ENCODE measurements at regions not wholly inside any gene's neighbourhood (a gene's known extent, or its start where the extent isn't known, plus 50 kb on each side); places are given as distances from the start of the nearest gene placed in this dataset.
A peak's percentile ranks its signal among the peaks of the same experiment; 100 is the strongest.

DNA sequence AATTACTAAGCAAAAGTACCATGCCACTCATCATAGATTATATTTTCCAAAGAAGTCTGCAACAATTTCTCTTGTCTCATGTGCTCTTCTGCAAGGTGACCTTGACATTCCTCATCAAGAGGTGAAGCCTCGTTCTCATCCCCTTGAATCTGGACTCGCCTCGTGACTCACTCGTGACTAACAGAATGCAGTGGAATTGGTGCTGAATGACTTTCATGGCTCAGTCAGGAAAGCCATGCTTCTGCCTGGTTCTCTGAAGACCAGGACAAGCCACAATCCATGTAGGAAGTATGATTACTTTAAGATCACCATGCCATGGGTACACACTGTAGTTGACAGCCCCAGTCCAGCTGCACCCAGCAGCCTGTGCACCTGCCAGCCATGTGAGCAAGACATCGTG lies 335.8 kb downstream of the GADD45G start:
- intact Hi-C loops (cut with DNase I), result no loop called here
- WGBS, 2 donors, result 70 to 77% methylated on average over 5 of the region's 5 CpGs
- peaks cover 0 to 15% (median 0%) of the 10 kb centered on the region in 9 donors for H3K4me1 ChIP-seq

DNA sequence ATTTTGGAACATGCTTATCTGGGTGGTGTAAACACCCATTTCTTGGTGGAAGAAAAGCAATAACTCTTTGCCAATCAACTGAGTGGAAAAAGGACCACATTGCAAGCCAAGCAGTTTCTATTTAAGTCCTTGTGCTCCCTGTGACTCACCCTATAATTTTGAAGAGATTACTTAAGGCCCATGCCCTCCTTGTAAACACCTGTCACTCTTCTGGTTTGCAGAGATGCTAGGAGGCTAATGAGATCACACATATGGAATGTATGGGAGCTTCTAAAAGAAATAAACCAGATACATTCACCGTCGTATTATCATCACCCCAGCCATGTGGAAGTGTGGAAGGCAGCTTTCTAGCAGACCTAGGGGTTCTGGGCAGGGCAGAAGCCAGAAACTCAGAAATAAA lies 337.1 kb downstream of the GADD45G start:
- H3K27me3 ChIP-seq, result peaks cover 0 to 9% (median 0%) of the 10 kb centered on the region in 7 donors
- H3K27ac ChIP-seq, result peak overlapping the region in 1 of 10 donors; percentile 37
- no peaks in the 10 kb centered on the region for H3K36me3 ChIP-seq
- intact Hi-C loops (cut with DNase I), result no loop called here
- H3K4me3 ChIP-seq, result no peak overlapping the region
- peak; percentile 33 to 94 (median 74) for ATAC-seq
- peaks cover 0 to 15% (median 0%) of the 10 kb centered on the region in 9 donors for H3K4me1 ChIP-seq
- TF ChIP-seq, protein P1, sequence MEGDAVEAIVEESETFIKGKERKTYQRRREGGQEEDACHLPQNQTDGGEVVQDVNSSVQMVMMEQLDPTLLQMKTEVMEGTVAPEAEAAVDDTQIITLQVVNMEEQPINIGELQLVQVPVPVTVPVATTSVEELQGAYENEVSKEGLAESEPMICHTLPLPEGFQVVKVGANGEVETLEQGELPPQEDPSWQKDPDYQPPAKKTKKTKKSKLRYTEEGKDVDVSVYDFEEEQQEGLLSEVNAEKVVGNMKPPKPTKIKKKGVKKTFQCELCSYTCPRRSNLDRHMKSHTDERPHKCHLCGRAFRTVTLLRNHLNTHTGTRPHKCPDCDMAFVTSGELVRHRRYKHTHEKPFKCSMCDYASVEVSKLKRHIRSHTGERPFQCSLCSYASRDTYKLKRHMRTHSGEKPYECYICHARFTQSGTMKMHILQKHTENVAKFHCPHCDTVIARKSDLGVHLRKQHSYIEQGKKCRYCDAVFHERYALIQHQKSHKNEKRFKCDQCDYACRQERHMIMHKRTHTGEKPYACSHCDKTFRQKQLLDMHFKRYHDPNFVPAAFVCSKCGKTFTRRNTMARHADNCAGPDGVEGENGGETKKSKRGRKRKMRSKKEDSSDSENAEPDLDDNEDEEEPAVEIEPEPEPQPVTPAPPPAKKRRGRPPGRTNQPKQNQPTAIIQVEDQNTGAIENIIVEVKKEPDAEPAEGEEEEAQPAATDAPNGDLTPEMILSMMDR (IDR thresholded peaks at IDR 0.05), result no peak
- 44 to 53% methylated on average over 2 of the region's 2 CpGs for WGBS, 2 donors
- no peak for DNase-seq
- no peaks in the 10 kb centered on the region for H3K9me3 ChIP-seq

More for the DNA sequence above, 335.8 kb downstream of the GADD45G start:
- no peaks in the 10 kb centered on the region for H3K36me3 ChIP-seq
- no peaks in the 10 kb centered on the region for H3K9me3 ChIP-seq
- DNase-seq (no peak), ATAC-seq (no peak)
- no peak overlapping the region for H3K4me3 ChIP-seq
- no peak overlapping the region for H3K27ac ChIP-seq
- peaks cover 0 to 9% (median 0%) of the 10 kb centered on the region in 7 donors for H3K27me3 ChIP-seq
- TF ChIP-seq, protein P1 (IDR thresholded peaks at IDR 0.05), result no peak

DNA sequence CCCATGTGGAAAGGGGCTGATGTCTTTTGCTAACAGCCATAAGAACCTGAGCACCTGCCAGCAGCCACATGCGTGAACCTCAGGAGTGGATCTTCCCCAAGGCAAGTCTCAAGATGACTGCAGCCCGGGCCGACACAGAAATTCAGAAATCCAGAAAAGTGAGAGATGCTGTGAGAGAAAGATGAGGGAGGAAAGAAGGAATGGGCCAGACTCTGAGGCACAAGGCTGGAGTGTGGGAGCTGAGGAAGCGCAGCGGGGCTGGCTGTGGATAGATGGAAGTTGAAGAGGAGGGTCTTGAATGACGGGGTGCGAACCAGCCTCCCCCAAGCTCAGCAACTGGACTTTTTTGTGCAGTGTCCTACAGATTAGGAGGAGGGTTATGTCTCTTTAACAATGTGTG lies 337.8 kb downstream of the GADD45G start:
- no peak overlapping the region for H3K4me3 ChIP-seq
- no peaks in the 10 kb centered on the region for H3K36me3 ChIP-seq
- DNase-seq (no peak), ATAC-seq (no peak)
- H3K27me3 ChIP-seq, result peaks cover 0 to 9% (median 0%) of the 10 kb centered on the region in 7 donors
- H3K27ac ChIP-seq, result no peak overlapping the region
- no peaks in the 10 kb centered on the region for H3K9me3 ChIP-seq
- 83 to 86% methylated on average over 7 of the region's 7 CpGs for WGBS, 2 donors
- TF ChIP-seq, protein P1 (IDR thresholded peaks at IDR 0.05), result no peak
- intact Hi-C loops (cut with DNase I), result no loop called here
- peaks cover 0 to 15% (median 0%) of the 10 kb centered on the region in 9 donors for H3K4me1 ChIP-seq

DNA sequence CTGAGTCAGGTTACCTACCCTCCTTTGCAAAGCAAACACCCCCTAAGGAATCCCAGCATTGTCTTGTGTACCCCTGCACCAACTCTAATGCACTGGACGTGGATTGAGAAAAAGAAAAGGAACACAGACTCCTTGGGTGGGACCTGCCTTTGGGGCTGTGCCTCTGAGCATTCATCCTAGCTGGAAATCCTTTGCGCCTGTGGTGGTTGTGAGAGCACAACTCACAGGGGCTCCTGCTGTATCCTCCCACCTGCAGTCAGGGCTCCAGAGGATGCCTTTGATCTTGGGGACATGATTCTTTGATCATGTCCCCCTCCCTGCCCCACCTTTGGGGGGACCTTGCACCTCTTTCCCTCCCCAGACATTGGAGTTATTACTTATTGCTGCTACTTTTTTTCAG lies 338.5 kb downstream of the GADD45G start:
- WGBS, 2 donors, result 88 to 92% methylated on average over 2 of the region's 2 CpGs

More for the DNA sequence above, 338.5 kb downstream of the GADD45G start:
- H3K36me3 ChIP-seq, result no peaks in the 10 kb centered on the region
- H3K4me3 ChIP-seq, result no peak overlapping the region
- H3K27me3 ChIP-seq, result peaks cover 0 to 9% (median 0%) of the 10 kb centered on the region in 7 donors
- H3K27ac ChIP-seq, result no peak overlapping the region
- intact Hi-C loops (cut with DNase I), result no loop called here
- no peaks in the 10 kb centered on the region for H3K9me3 ChIP-seq
- TF ChIP-seq, protein P1 (IDR thresholded peaks at IDR 0.05), result no peak
- no peak for DNase-seq
- no peak for ATAC-seq
- peaks cover 0 to 15% (median 0%) of the 10 kb centered on the region in 9 donors for H3K4me1 ChIP-seq
